Stimulated activated CD4-positive, alpha-beta T cell treated with anti-CD3 and anti-CD28 coated beads, Interleukin-4, amount 100 ng/mL, for 24 hours (primary cell): ENCODE measurements at regions not wholly inside any gene's neighbourhood (a gene's known extent, or its start where the extent isn't known, plus 50 kb on each side); places are given as distances from the start of the nearest gene placed in this dataset.
"Not testable (repeated sequence)": the region's sequence is repeated elsewhere in the genome, so short reads cannot be mapped to it uniquely, and the experiment has no call there.

Source experiments
- DNase-seq: peaks from one replicate; pipeline ENCODE4 v3.0.0-alpha.2; 2020

DNA sequence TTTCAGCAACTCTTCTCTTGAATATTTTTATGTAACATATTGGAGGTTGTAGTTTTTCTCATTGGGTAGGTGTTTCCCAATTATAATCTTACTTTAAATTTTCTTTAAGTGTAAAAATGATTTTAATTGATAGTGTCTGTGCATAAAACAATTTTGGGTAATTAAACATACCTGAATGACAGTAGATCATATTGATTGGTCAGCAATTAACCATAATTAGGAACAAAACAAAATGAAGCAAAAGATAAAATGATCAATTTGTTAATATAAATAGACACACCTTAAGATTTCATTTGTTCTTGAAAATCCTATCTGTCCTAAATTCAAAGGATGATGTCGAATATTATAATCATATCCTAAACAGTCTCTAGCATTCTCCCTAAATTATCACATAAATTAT is 468.3 kb downstream of the PDZRN4 start:
- no peak for DNase-seq

GRCh38 chr12:41653386-41654326 is 465.5 kb downstream of the PDZRN4 start:
- no peak for DNase-seq

DNA sequence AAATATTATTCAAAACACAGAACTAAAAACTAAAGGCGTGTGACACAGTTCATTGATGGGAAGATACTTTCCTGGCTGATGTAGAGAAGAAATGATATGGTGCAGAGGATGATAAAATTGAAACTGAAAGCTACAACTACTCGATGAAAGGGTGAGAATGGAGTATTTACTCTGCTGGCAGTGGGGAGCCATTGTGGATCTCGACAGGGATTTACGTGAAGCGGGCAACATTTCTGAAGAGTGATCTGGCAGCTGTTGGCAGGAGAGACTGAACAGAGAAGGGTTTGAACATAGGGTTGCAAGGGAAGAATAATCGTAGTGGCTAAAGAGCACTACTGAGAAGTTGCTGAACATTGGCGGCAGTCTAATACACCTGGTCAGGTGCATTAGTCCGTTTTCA is 464.9 kb downstream of the PDZRN4 start:
- DNase-seq = no peak

DNA sequence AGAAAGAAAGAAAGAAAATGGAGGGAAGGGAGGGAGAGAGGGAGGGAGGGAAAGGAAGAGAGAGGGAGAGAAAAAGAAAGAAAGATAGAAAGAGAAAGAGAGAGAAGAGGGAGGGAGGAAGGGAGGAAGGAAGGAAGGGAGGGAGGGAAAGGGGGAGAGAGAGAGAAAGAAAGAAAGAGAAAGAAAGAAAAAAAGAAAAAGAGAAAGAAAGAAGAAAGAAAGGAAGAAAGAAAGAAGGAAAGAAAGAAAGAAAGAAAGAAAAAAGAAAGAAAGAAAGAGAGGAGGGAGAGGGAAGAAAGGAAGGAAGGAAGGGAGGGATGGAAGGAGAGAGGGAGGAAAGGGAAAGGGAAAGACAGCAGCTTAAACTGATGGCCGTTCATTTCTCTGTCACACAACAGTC is 457.5 kb downstream of the PDZRN4 start:
- DNase-seq = no peak

DNA sequence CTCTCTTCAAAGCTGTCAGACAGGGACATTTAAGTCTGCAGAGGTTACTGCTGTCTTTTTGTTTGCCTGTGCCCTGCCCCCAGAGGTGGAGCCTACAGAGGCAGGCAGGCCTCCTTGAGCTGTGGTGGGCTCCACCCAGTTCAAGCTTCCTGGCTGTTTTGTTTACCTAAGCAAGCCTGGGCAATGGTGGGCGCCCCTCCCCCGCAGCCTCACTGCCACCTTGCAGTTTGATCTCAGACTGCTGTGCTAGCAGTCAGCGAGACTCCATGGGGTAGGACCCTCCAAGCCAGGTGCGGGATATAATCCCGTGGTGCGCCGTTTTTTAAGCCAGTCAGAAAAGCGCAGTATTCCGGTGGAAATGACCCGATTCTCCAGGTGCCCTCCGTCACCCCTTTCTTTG is 454.7 kb downstream of the PDZRN4 start:
- DNase-seq = not testable (repeated sequence)

GRCh38 chr12:41636653-41637052 is 448.5 kb downstream of the PDZRN4 start:
- no peak for DNase-seq

DNA sequence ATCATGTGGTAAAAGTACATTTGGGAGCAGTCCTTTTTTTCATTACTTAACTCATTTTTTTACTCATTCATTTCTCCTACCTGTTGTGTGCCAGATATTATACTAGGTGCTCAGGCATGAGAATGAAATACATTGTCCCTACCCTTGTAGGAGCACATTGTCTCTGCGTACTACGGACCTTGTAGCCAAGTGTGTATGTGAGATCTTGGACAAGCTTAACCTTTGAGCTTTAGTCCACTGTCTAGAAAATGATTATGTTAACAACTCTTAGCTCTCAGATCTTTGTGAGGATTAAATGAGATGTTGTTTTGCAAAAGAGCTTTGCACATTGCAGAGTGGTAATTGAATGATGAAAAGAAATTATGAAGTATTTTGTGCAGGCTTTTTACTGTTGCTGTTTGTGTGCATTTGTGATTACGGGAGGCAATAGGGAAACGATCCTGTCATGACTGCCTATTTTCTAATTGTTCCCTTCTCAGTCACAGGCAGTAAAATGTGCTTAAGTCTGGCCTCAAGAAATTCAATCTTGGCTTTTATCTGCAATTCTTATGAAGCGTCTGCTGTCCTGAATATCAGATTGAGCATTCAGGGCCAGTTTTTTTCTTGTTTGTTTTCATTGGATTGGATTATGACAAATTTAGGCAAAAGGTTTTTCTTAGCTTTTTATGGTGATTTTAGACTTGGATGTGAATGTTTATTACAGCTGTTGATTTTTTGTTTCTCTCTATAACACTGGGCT is 447.7 kb downstream of the PDZRN4 start:
- no peak for DNase-seq

DNA sequence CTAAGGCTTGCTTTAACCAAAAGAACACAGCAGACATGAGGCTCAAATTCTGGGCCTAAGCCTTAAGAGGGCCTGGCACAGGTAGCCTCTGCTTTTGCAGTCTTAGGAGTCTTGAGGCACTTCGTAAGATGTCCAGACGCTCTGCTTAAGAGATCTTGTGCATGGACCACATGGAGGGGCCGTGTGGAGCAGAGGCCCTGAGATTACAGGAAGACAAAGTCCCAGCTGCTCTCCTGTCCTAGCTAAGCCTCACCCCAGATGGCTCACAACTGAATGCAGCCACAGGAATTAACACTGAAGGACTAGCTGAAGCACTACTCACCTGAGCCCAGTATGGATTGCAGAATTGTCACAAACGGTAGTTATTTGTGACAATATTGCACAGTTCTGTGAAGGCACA is 446.0 kb downstream of the PDZRN4 start:
- DNase-seq = no peak

DNA sequence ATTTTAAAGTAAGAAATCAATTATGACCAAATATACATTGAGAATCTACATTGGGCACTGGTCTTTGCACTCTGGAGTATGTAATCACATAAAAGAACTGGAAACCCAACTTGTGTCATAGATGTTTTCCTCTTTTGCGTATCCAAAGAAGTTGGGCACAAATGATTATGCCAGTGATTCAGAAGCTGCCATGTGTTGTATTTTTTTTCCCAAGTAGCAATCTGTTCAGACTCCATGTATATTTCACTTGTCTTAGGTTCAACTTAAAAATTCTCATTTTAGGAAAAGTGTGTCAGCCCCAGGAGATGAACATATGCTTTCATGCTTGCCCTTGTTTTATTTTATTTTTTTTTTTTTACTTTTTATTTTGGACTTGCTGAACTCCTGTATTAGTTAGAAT is 441.5 kb downstream of the PDZRN4 start:
- DNase-seq = no peak

DNA sequence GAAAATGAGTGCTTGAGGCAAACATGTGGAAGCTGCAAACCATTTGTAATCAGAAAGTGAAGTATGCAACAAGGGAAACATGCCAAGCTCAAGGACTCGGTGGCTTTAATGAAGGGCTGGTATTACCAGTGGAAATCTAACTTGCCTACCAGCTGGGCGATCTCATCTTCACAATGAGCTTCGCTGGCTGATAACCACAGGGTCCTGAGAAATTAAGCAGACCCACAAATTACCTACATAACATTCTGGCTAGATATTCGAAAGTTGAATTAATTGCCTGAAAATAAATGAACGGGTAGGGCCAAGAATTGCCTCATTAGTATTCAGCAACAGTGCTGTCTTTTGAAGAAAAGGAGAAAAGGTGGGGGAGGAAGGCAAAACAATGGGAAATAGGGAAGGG is 439.4 kb downstream of the PDZRN4 start:
- no peak for DNase-seq

DNA sequence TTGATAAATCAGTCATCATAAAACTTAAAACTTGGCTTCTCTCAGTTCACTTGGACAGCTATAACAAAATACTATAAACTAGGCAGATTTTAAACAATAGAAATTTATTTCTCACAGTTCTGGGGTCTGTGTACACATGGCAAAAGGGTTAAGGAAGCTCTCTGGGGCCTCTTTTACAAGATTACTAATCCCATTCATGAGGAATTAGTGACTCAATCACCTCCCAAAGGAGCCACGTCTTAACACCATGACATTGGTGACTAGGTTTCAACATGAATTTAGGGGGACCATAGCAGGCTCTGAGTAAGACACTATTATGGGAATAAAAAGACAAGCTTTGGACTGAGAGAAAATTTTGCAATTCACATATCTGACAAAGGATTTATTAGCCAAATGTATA is 436.5 kb downstream of the PDZRN4 start:
- DNase-seq = no peak
